ENCODE measurements at regions not wholly inside any gene's neighbourhood (a gene's known extent, or its start where the extent isn't known, plus 50 kb on each side); places are given as distances from the start of the nearest gene placed in this dataset.
A peak's percentile ranks its signal among the peaks of the same experiment; 100 is the strongest.

DNA sequence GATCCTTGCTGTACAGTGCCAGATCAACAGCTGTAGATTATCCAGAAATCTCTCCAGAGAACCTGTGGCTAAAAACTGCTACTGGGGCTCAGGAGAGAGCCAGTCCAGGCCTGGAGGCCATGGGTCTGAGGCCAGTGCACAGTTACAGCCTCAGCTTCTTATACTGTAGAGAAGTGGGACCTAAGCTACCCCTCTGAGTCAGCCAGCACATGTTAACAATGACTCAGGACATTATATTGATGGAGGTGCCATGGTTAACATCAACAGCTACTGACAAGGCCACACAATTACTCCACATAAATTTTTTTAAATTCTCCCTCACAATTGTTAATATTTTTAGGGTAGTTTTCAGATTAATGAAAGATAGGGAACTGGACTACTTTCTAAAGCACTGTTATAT lies 138.5 kb downstream of the RBM26 start:
- no peak for DNase-seq

DNA sequence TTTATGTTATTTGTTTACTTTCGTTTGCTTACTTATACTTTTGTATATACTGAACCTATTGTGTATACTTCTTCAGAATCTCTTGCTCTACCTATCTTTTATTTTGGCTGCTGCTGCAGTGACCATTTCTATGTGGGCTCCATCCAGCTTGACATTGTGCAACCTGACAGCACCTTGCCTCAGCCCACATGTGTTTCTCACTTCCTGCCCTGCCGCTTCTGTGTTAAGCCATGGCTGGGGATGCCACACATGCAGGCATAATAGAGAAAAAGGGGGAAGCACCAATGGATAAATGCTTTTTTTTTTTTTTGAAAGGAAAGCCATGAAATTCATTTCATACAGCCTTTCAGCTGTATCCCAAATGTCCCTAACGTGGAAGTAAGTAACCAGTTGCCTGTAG lies 147.6 kb downstream of the RBM26 start:
- no peak for DNase-seq

- no peak for DNase-seq
Measured at GRCh38 chr13:79246578-79246949, 159.5 kb downstream of the RBM26 start.

DNA sequence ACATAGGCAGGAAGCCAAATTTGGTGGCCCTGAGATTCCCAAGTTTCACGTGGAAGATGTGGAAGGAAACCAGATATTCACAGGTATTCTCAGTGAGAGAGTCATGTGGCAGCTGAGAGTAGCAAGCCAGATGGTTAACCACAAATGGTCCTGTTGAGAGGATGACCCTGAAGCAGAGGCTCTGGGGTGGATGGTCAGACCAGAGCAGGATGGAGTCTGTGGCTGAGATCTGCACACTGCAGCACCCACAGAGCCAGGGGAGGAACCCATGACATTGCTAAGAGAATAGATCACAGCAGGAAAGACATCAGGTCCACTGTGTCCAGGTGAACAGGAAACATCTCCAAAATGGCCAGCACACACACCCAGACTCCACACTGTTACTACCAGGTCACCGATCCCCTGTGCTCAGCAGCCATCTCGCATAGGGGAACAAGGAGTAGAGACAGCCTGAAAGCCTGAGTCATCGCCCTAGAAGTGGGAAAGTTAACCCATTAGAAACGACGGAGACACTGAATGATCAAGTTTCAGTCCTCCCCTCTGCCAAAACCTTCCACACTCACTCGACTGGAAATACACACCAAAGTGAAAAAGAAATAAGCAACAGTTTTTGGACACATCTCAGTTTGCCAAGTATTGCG lies 160.0 kb downstream of the RBM26 start:
- DNase-seq, result no peak

- DNase-seq, result no peak
Measured at GRCh38 chr13:79241697-79242096, 164.4 kb downstream of the RBM26 start.

DNA sequence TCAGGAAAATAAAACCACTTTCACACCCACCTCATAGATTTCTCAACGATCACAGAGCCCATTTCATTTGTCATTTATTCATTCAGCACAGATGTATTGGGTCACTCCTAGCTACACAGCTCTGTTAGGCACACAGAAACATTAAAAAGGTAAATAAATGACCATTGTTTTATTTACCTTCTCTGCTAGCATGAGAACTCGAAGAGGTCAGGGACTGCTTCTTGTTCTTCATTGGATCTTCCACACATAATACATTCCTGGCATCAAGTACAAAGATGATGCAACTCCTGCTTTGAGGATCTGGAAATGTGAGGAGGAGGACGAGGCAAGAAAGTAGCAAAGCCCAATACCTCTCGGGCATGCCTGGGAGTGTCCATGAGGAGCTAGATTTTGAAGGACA lies 168.1 kb downstream of the RBM26 start:
- no peak for DNase-seq

DNA sequence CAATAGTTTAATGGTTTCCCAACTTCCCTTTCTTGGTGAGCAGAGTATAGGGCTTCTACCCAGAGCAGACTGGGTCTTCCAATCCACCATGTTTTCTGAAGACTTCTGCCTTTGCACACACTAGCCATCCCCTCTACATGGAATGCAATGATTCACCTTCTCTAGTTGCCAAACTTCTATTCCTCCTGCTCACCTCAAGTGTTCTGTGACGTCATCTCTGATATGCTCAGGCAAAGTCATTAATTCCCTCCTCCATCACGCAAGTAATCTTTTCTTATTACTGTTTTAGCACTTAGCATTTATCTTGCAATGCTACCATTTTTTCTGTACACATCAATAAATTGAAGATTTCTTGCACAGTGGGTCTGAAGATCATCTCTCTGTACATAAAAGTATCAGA lies 174.2 kb downstream of the RBM26 start:
- DNase-seq, result no peak

DNA sequence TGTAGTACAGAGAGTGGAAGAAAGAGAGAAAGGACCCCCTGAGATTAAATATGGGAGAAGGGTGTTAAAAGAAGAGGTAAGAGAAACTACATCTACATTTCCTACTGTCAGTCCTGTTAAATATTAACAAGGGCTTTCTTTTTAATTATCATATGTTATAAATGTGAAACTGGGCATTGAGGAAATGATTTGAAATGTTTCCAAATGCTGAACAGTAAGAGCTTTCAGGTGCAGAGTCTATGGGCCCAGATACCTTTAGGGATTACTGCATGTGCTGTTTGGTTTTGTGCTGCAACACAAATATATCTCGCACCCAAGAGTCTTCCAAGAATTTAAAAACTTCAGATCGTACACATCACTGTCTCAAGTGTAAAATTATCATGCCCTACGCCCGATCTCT lies 176.3 kb downstream of the RBM26 start:
- DNase-seq, result no peak

GRCh38 chr13:79228972-79229371 lies 177.1 kb downstream of the RBM26 start:
- DNase-seq, result peak; percentile 5

- no peak for DNase-seq
Measured at GRCh38 chr13:79227418-79227817, 178.6 kb downstream of the RBM26 start.

DNA sequence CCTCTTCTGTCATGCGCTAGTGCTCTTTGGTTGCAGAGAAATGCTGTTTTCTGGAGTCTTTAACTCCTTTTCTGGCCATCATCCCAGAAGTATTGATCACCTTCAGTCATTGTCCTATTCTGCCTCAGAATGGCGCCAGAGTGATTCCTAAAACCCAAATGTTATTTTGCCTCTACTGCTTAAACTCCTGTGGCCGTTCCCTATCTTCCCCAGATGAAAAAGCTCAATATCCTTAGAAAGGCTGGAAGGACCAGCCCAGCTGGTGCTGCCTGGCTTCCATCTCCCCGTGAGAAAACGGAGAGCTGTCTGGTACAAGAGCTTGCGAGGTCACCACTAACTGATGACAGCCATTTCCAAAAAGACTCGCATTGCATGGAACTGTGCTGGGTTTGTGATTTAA lies 179.1 kb downstream of the RBM26 start:
- no peak for DNase-seq

DNA sequence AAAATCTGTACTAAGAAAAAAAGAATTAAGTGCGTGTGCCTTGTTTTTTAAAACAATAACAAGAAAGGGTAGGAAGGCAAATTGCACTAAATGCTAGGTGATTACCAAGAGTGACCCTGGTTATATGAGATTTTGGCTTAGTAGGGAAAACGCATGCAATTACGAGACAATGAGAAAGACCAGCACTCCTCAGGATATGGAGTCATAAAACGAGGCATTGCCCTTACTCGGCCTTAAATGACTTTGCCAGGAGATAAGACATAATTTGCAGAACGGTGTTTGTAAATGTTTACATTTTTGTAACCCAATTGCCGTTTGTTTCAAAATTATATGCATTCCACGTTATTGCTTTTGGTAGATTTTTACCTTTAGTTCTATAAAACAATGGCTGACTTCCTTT lies 179.8 kb downstream of the RBM26 start:
- DNase-seq, result no peak

GRCh38 chr13:79225487-79226232 lies 180.4 kb downstream of the RBM26 start:
- no peak for DNase-seq

GRCh38 chr13:79222427-79223205 lies 183.4 kb downstream of the RBM26 start:
- no peak for DNase-seq

DNA sequence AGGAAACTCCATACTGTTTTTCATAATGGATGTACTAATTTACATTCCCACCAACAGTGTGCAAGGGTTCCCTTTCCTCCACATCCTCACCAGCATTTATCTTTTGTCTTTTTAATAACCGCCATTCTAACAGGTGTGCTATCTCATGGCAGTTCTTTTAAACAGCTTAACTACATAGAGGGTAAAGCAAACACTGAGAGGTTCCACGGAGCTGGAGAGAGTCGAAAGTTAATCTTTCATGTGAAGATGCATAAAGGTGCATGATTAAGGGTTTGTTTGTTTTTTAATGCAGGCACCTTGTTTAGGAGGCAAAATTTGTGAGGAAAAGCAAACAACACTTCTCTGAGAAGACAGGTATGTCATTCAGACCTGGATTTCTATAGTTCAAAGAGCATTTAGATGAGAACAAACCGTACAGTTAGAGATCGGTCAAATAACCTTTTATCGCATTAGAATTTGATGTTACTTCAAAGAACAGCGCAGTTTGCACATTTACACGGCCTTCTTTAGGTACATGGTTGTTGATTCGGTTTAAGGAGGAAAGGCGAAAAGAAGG lies 193.9 kb downstream of the RBM26 start:
- no peak for DNase-seq

DNA sequence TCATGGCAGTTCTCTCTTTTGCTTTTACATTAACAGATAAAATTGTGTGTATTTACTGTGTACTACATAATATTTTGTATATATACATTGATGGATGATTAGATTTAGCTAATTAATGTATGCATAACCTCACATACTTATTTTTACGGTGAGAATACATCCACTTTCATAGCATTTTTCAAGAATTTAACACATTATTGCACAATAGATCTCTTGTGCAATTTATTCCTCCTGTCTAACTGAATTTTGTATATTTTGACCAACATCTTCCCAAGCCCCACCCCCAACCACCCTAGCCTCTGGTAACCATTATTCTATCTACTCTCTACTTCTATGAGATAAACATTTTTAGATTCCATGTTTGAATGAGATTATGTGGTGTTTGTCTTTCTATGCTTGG lies 194.7 kb downstream of the RBM26 start:
- no peak for DNase-seq

DNA sequence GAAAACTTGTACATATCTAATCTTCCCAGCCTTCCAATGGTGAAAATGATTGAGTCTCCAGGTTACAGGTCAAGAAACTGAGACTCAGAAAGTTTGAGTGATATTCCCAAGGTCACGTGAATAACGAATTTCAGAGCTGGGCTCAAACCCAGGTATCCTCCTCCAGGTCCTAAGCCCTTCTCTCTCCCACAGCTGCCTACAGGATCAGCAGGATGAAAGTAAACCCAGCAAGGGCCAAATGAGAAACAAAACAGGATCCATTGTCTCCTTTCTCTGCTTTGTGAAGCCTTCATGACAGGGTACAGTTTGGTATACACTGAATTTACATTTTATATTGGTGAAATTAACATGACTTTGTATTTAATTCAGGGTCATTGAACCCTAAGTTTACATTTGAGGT lies 208.1 kb downstream of the RBM26 start:
- no peak for DNase-seq

GRCh38 chr13:79196843-79197242 lies 209.2 kb downstream of the RBM26 start:
- DNase-seq, result no peak

GRCh38 chr13:79196366-79196765 lies 209.7 kb downstream of the RBM26 start:
- DNase-seq, result no peak

- no peak for DNase-seq
Measured at GRCh38 chr13:79194727-79195126, 211.3 kb downstream of the RBM26 start.

DNA sequence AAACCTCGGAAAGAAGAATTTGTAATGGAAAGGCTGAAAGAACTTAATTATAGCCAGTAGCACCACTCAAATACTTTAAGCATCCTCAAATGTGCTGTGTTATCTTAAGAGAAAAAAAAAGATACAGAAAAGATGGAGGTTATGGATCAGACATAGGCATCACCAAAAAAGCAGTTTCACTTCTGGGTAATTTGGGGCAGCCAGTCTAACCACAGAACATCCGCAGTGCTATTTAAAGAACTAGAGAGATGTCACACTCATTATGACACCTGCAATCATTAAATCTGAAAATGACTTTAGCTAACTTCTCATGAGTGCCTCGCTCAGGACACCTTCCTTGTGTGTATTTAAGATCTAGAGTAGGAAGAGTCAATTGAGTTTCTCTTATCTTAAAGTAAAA lies 211.8 kb downstream of the RBM26 start:
- no peak for DNase-seq

- no peak for DNase-seq
Measured at GRCh38 chr13:79191501-79191900, 214.6 kb downstream of the RBM26 start.

DNA sequence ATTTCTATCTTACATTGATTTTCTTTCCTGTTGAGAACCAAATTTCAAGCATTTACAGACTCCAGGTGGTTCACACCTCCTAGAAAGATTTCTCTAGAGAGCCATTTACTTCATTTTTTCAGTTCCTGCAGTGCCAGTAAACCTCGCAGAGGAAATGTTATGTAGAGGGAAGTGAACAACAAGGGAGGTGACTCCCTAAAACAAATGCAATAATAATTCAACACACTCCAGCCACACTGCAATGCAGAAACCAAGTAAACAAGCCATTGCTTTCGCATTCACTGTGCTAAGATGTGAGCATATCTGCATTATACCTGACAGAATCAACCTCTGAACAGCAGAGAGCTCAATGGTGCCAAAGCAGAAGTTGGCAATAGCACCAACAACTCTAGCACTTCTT lies 215.1 kb downstream of the RBM26 start:
- DNase-seq, result no peak

All from dermis blood vessel endothelial cell (primary cell).